ENCODE measurements at regions not wholly inside any gene's neighbourhood (a gene's known extent, or its start where the extent isn't known, plus 50 kb on each side); places are given as distances from the start of the nearest gene placed in this dataset.

GRCh38 chr6:166068768-166069167, 98.9 kb downstream of the TBXT start:
- no peak for TF ChIP-seq FOS (IDR thresholded peaks at IDR 0.05; ENCODE audit: low read depth, low read length)
- peak; percentile 57 for TF ChIP-seq CEBPB (IDR thresholded peaks at IDR 0.05; ENCODE audit: low read depth, low read length)
- no CpG with 5 or more reads among the region's 3 CpGs for WGBS, 2 experiments (ENCODE audit: extremely low coverage in 2 of 2, insufficient read length in 1 of 2)
- intact Hi-C loops (cut with micrococcal nuclease) (no loop called here), in situ Hi-C loops (cut with MboI; ENCODE audit: low sequenced_read_pairs) (no loop called here), dilution Hi-C loops (cut with HindIII; ENCODE audit: low sequenced_read_pairs, unreplicated experiment) (no loop called here)
- Histone ChIP-seq H4K20me1 (ENCODE audit: insufficient read depth, low read length) (no peaks in the 10 kb centered on the region), H3K4me1 (ENCODE audit: control insufficient read depth, insufficient read depth, low read length) (no peaks in the 10 kb centered on the region), H2AFZ (replicated peaks; ENCODE audit: low read length, poor library complexity) (no peak overlapping the region), H3K23ac (ENCODE audit: low read depth, low read length) (no peak overlapping the region), H3K56ac (ENCODE audit: extremely low read depth, insufficient read depth, low read length) (no peak overlapping the region), H4K8ac (ENCODE audit: low read depth in 2 of 2, low read length in 2 of 2) (no peak overlapping the region), H3K36me3 (ENCODE audit: control insufficient read depth, insufficient read depth, low read length) (no peaks in the 10 kb centered on the region), H3K14ac (replicated peaks; ENCODE audit: low read depth, low read length) (no peak overlapping the region), H2AK9ac (replicated peaks; ENCODE audit: low read depth, low read length, poor library complexity) (no peak overlapping the region), H2BK5ac (ENCODE audit: low read depth, low read length, poor library complexity, severe bottlenecking) (no peak overlapping the region), H2BK20ac (ENCODE audit: low read depth, low read length) (no peak overlapping the region), H3K27me3 (ENCODE audit: control insufficient read depth, insufficient read depth, low read length) (peaks cover 8% of the 10 kb centered on the region), H3K4ac (ENCODE audit: low read depth, low read length) (no peak overlapping the region), H3K4me2 (ENCODE audit: low read depth, low read length) (no peak overlapping the region), H2BK15ac (ENCODE audit: low read depth, low read length) (no peak overlapping the region), H3K9ac (ENCODE audit: low read depth, low read length) (no peak overlapping the region), H4K91ac (ENCODE audit: insufficient read depth, low read depth, low read length) (no peak overlapping the region), H3K9me1 (ENCODE audit: insufficient read depth, low read length) (no peaks in the 10 kb centered on the region), H3K79me1 (ENCODE audit: low read depth in 1 of 2, low read length in 2 of 2) (no peaks in the 10 kb centered on the region), H2AK5ac (ENCODE audit: low read depth, low read length) (no peak overlapping the region), H3K27ac (ENCODE audit: insufficient read depth, low read length) (no peak overlapping the region), H3K18ac (ENCODE audit: low read depth, low read length) (no peak overlapping the region), H4K5ac (ENCODE audit: low read depth, low read length) (no peak overlapping the region), H3K4me3 (ENCODE audit: insufficient read depth, low read depth, low read length) (no peak overlapping the region), H3K9me3 (ENCODE audit: control insufficient read depth, insufficient read depth, low read length) (peaks cover 4% of the 10 kb centered on the region; the same call in 1 of the 2 replicates), H2BK120ac (ENCODE audit: low read depth, low read length) (no peak overlapping the region)
- ATAC-seq (ENCODE audit: low read depth) (no peak), DNase-seq (no peak)
- POLR2A ChIA-PET (ENCODE audit: unreplicated experiment) = no interaction called here
- CTCF ChIA-PET = no interaction called here
- BruUV-seq (replicated peaks) = no TSS peak
